HG02571 (cell line): ENCODE measurements at regions not wholly inside any gene's neighbourhood (a gene's known extent, or its start where the extent isn't known, plus 50 kb on each side); places are given as distances from the start of the nearest gene placed in this dataset.
"Not testable (repeated sequence)": the region's sequence is repeated elsewhere in the genome, so short reads cannot be mapped to it uniquely, and the experiment has no call there.

Experiments used
- ATAC-seq: cut with Tn5 transposase; IDR thresholded peaks from one replicate; pipeline ENCODE4 v1.9.1; 2021; ENCODE audit warnings: mild to moderate bottlenecking, moderate library complexity; ENCODE audit not compliant: unreplicated experiment

DNA sequence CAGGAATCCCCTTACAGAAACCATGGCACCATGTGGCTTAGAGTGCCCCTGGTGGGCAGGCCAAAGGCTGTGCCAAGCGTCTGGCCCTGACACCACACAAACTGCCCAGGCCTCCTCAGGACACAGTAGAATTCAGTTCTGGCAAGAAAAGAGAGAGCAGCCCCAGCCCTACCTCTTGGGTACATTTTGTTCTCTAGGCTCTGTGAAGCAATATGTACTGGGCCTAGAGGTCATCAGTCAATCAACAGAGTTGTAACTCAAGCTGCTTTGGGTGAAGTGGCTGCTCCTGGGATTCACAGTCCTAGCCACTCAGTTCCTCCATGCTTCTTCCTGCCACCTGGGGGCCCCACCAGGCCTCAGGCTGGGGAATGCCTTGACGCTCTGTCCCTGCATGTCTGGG, 158.1 kb upstream of the MAMLD1 start:
- no peak for ATAC-seq

DNA sequence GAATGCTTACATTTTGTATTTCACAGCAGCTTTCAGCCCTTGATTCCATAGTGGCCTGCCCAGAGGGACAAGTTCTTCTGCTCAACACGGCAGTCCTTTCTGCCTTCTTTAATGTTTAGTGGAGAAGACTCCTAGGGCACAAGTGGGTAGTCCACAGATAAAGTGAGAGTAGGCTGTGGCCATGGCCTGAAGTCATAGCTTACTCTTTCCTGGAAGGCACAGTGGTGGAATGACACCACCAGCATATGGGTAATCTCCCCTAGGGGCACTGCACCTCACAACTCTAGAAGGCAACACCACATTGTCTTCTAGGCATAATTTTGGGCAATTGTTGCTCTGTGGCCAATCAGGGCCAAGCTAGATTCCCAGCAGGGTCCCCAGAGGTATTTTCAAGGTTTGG, 155.4 kb upstream of the MAMLD1 start:
- no peak for ATAC-seq

DNA sequence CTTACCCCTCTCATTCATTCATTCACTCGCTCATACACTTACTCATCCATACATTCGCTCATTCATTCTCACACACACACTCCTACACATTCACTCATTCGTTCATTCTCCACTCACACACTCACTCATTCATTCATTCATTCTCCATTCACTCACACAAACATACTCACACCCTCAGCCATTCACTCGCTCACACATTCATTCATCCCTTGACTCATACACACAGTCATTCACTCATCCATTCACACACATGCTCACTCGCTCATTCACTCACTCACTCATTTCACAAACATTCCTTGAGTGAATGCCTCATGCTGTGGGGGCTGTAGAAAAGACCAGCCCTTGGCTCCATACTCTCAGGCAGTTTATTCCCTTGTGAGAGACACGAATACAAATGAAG, 151.1 kb upstream of the MAMLD1 start:
- no peak for ATAC-seq

DNA sequence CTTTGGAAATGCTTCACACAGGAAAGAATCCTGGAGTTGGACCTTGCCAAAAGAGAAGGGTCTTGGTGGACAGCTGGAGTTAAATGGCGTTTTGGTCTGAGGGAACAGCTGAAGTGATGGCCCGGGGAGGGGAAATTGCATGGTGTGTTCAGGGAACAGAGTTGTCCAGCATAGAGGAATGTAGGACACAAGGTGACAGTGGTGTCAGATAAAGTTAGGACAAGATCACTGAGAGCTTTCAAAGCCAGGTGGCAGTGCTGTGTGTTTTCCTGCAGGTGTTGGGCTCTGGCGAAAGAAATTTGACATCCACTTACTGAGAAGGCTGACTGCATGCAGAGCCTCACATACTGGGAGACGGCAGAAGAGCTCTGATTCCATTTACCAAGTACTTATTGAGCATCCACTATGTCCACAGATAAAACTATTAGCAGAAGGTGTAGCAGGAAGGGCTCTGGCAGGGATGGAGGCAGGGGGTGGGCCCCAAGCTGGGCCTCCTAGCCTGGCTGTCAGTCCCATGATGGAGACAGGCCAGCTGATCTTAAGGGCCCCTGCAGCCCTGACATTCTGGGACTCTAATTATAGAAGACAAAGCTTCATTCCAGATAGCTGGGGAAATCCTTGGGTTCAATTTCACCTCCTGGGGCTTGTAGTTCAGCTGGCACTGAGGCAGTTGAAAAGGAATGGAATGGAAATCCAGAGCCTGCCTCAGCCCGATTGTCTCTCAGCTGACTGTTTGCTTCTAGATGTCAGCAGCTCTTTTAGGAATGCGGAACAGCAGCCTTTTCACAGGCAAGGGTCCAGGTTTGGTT, 150.2 kb upstream of the MAMLD1 start:
- ATAC-seq, result no peak

DNA sequence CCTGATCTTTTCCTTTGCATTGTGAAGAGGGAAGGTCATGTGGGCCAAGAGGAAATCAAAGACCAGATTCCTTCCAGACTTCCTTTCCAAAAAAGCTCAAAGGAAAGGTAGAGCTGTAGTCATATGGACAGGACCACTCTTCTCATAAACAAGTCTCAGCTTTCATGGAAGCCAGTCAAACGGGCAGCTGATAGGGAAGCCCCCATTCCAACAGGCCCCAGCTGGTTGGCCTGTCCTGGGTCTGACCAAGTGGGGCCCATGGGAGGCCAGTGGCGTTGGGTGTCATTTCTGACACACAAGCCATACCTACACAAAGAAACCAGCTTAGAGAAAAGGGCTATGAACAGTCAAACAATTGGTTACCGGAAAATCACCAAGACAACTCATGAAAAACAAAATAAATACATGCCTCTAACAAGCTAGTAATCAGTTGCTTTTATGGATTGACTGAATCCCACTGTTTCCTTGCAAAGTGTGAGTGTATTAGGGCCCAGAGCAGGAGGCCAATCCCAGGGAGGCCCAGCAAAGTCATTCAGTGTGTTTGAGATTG, 149.6 kb upstream of the MAMLD1 start:
- ATAC-seq, result no peak

DNA sequence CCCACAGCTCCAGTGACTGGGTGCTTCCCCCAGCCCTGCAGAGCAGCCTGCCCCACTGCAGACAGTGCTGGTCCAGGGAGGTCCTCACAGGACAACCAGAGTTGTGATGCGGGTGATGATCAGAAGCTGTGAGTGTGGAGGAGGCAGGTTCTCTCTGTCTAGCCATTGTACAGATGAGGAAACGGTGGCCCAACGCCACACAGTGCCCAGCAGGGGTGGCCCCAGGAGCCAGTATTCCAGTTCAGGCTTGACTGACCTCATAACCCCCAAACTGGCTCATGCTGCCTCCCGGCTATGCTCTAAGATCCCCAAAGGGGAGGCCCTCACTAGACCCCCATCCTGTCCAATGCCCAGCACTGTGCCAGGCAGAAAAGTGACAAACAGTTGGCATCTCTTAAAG, 147.1 kb upstream of the MAMLD1 start:
- not testable (repeated sequence) for ATAC-seq

DNA sequence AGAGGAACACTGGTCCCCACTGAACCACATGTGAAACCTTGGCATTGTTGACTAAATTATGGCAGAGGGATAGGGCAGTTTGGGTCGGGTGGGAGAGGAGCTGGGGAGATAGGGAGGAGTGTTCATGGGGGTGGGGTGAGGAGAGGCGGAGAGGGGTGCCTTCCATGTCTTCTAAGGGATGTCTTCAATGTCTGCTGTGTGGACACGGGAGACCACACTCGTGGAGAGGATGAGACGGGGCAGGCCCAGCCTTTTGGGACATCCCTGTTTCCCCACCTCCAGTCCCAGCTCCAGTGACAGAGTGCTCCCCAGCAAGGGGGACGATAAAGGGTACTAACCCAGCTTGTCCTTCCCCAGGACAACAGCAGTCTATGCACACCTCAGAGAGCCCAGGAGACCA, 146.4 kb upstream of the MAMLD1 start:
- ATAC-seq, result no peak

DNA sequence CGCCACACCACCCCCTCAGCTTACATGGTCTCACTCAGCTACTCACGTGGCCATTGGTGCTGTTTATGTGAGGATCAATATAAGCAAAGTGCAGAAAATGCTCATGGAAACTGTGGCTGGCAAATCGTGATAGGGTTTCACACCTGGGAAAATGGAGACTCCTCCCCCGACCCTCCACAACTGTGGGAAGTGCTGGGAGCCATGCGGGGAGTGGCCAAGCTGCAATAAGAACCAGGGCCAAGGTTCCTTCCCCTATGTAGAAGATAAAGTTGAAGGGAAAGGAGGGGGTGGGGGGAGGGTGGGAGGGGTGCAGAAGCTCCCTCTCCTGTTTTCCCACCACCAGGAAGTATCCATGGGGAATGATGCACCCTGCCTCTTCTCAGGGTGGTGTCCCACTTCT, 145.5 kb upstream of the MAMLD1 start:
- no peak for ATAC-seq

DNA sequence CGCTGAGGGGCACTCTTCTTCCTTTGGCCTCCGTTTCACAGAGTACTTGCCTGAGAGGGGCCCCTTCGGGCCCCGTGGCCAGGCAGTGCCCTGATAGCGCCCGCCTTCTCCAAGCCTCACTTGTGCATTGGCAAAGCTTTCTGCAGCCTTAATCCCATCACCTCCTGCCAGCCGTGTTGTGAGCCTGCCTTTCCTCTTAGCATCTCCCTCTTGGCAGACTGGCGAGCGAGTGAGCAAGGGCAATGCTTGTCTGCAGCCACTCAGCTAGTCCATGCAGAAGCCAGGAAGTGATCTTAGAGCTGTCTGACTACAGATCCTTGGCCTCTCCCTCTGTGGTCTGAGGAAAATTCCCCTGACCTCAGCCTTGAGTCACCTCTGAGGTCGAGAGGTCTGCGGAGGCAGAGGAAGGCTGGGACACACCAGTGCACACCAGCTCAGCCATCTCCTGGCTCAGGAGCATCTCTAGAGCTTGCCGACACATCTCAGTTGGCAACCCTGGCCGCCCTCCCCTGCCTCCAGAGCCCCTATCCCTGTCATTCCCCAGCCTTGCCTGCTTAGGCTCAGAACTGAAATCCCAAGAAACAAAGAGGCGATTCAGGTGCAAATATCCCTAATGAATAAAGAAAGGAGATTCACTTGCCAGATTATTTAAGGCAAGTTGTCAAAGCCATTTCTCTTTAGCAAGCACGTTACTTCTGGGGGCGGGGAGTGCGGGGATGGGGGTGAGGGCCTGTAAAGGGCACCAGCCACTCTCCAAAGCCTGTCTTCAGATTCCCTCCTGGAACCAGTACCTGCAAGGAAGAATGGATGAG, 143.5 kb upstream of the MAMLD1 start:
- no peak for ATAC-seq

DNA sequence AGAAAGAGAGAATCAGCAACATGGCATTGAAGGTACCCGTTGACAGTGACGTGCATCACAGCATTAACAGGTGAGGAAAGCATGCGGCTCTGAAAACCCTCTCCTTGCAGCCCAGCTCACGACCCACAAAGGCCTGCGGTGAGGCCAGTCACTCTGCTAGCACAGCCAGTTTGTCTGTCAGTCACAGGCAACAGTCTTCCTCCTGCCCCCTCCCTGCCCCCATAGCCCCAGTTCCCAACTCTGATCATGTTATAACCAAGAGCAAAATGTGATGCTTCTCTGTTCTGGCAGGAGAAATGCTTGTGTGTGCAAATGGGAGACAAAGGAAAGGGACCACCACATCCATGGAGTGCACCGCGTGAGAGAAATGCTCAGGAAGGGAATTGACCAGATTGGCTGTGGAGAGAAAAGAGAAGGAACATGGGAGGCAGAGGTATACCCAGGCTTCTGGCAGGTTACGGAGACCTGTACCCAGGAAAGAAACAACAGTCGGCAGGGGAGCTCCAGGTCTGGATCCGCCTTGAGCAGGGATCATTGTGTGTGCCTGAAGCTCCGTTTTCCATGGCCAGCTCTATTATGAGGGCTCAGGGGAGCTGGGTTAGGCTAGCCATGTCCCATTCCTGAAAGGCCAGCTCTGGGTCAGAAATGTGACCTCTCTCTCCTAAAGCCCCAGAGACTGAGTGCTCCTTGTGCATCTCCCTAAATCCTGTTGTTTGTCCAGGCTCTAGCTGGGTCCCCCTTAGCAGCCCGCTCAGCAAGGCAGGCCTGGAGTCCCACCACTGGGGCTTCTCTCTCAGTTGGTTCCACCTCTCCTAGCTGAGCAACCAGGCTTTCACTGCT, 139.7 kb upstream of the MAMLD1 start:
- ATAC-seq, result no peak

DNA sequence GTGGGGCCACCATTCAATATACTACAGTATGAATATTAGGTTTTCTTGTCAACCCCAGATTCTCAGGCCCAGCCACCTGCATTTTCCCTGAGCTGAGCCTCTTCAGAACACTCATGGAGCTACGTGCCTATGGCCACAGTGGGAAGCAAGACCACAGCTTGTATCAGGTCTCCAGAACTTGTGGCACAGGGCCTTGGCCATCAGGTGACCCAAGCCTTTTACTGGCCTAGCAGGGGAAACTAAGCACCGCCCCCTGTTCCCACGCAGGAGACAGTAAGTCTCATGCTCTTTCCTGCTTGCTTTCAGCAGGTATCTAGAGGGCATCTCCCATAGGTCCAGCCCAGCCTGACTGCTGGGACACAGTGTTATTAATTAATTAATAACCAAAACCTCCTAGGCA, 138.4 kb upstream of the MAMLD1 start:
- no peak for ATAC-seq

DNA sequence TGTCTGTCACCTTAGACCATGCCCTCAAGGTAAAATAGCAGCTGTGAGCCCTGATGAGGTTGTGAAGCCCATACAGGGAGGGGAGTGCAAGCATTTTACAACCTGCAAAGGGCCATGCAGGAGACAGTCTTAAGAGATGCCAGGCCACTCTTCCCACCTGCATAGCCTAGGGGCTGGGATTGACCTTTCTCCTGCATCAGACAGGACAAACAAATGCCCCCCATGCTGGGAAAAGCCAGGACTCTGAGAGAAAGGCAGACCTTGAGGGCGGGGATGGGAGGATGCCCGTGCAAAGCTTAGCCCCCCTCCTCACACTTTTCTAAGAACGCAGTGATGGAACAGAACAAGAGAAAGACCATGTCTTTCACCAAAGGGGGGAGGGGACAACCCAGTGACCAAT, 137.9 kb upstream of the MAMLD1 start:
- ATAC-seq, result no peak

DNA sequence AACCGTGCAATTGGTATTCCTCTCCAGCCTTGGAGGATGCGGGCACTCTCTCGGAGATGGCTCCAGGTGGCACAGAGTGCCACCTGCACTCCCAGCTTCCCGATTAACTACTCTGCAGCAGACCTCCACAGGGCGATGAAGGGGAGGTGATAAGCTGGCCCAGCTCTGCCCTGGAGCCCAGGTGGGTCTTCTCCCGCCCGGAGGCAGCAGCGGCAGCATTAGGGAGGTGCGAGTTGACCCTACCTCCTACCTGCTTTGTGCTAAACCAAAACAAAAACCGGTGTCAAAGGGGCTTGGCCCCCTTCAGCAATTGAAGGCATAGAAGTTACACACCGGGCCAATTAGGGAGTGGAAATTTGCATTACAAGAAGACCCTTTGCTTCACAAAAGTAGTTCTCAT, 137.4 kb upstream of the MAMLD1 start:
- no peak for ATAC-seq

DNA sequence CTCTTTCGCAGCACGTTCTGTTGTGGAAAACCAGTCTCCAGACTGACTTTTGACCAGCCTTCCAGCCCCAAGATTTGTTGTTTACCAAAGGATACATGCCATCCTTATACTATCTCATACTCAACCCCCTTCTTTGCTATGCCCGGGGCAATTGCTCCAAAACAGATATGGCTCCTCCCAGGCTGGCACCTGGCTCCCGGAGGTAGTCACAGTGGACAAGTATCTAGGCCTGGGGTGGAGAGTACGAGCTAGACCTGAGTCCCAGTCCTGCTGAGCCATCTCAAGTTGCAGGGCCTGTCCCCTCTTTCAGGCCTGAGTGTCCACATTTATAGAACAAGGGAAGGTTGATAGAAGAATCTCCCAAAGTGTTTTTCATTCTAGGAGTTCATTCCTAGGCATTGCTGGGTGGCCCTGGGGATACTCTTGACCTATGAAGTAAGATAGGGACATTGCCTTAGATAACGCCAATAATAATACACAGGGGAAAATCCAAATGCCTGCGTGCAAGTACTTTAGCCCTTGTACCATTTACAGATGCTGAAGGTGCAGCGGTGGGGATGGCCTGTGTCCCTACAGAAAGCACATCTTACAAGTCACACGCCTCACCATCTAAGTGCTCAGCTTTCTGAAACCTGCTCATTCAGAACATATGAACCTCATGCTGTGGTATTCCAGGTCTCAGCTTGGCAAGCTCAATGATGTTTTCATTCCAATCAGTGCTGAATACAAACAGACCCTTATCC, 136.7 kb upstream of the MAMLD1 start:
- no peak for ATAC-seq

DNA sequence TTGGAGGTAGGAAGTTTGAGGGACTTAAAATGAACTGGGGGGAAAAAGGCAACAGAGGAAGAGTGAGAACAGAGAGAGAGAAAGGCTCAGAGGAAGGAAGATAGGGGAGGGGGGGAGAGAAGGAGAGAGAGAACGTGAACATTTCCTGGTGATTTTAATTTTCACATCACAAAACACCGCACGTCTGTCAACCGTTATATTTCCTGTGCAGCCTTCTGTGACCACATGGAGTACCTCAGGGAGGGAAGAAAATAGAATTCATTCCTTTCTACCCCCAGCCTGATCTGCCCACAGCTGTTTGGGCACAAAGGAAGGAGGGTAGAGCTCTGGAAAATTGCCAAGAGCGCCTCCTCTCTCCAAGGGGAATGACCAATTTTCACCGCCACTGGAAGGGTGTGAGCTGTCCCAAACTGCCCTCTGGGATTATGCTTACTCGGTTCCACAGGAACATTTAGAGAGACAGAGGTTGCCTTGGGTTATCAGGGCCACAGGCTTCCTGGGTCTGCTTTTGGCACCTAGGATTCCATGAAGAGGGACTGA, 135.7 kb upstream of the MAMLD1 start:
- ATAC-seq, result no peak

DNA sequence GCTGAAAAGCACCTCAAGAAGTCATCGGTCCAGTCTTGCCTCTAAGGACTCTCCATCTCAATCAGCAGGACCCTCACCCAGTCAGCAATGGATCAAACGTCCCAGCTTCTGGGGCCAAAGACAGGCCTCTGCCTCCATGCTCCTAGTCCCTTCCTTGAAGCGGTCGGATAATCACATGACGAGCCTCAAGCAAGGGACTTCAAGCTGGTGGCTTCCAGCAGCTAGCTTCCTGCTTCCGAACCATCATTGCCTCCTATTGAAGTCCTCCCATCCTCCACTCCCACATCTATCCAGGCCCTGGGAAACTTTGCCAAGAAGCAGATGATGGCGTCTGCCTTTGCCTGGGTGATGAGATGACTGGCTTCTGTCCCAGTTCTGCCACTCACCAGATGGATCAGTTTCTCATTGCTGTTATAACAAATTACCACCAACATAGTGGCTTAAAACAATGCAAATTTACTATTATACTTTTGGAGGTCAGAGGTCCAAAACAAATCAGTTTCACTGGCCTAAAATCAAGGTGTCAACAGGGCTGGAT, 135.2 kb upstream of the MAMLD1 start:
- ATAC-seq, result no peak

DNA sequence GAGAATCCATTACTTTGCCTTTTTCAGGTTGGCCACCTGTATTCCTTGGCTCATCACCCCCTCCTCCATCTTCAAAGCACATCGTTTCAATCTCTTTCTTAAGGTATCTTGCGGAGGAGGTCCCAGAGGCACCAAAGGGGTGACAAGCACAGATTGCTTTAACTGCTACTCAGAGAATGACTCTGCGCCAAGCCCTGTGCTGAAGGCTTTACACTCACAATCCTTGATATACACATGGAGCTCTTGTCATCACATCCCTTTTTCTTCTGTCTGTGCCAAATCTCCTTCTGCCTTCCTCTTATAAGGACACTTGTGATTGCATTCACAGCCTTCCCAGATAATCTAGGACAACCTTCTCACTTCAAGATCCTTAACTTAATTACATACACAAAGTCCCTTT, 134.7 kb upstream of the MAMLD1 start:
- ATAC-seq, result no peak

DNA sequence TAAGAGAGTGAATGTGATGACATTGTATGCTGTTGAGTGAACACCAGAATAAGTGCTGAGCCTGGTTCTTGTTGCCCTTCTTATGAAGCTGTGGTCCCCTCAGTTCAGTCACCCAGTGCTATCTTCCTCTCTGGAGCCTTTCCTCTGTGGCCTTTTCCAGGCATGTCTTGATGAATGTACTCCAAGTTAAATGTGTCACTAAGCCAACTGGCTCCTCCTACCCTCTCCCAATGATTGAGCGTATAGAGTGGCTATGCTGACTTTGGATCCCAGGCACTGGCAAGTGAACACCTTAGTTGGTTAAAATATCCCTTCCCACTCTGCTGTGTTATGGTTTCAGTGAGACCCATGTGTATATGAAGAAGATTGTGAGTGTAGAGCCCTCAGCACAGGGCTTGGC, 134.1 kb upstream of the MAMLD1 start:
- no peak for ATAC-seq

DNA sequence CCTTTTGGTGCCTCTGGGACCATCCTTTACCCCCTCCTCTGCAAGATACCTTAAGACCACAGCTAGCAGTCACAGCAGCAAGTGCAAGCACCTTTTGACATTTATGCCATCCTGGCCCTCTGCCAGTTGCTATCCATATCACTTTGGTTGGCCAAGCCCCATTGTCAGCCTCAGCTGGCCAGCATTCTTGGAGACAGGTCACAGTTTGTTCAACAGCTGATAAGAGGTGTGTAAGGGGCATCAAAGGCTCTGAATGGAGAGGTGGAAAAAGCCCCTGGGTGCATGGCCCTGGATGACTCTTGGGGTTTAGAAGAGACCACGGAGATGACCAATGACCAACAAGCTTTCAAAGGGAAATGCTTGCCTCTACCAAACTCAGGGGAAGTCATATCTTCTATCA, 133.6 kb upstream of the MAMLD1 start:
- ATAC-seq, result no peak

DNA sequence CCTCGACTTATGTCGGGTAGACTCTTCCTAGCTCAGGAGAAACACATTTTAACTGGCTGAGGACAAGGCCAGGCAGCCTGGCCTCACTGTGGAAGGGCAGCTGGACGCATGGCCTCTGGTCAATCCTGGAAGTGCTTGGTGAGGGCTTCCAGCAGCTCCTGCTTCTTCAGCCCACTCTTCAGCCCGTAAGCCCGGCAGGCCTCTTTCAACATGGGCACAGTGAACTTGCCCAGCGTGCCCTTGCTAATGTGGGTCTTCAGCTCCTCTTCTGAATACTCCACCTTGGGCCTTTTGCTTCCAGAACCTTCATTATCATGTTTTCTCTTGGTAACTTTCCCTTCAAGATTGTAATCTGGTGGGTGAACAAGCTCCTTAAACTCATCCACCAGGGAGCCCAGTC, 132.2 kb upstream of the MAMLD1 start:
- not testable (repeated sequence) for ATAC-seq
